Activated CD8-positive, alpha-beta T cell treated with anti-CD3 and anti-CD28 coated beads for 36 hours (primary cell): ENCODE measurements at regions not wholly inside any gene's neighbourhood (a gene's known extent, or its start where the extent isn't known, plus 50 kb on each side); places are given as distances from the start of the nearest gene placed in this dataset.

Experiments used
- ATAC-seq: fragments of 200-7000 bp; cut with Tn5 transposase; one replicate; pipeline ENCODE4 v1.10.0; 2021; ENCODE audit warnings: mild to moderate bottlenecking, moderate library complexity
- CTCF ChIA-PET: fragments of 350-600 bp; sonication (Branson Sonifier 250); formaldehyde crosslinking; loops from one replicate; lab custom pipeline; 2021; ENCODE audit warnings: antibody characterized with exemption; lab: Charles Lee
- POLR2A ChIA-PET: fragments of 350-600 bp; sonication (Branson Sonifier 250); formaldehyde crosslinking; loops from one replicate; lab custom pipeline; 2021; ENCODE audit warnings: antibody characterized with exemption; lab: Charles Lee
- DNase-seq: peaks from one replicate; pipeline ENCODE4 v3.0.0-alpha.2; 2020
- H3K27ac Mint-ChIP-seq: one replicate; pipeline ENCODE4 v1.8.0; 2021; ENCODE audit warnings: mild to moderate bottlenecking, mixed read lengths
- H3K27me3 Mint-ChIP-seq: one replicate; pipeline ENCODE4 v1.8.0; 2021; ENCODE audit warnings: mixed read lengths
- H3K36me3 Mint-ChIP-seq: one replicate; pipeline ENCODE4 v1.8.0; 2021; ENCODE audit warnings: low read depth, mixed read lengths
- H3K4me1 Mint-ChIP-seq: one replicate; pipeline ENCODE4 v1.8.0; 2021; ENCODE audit warnings: low read depth, mixed read lengths
- H3K4me3 Mint-ChIP-seq: one replicate; pipeline ENCODE4 v1.8.0; 2021; ENCODE audit warnings: mild to moderate bottlenecking, moderate library complexity, mixed read lengths
- H3K9me3 Mint-ChIP-seq: one replicate; pipeline ENCODE4 v1.8.0; 2021; ENCODE audit warnings: mixed read lengths
- intact Hi-C: fragments of 100-400 bp; cut with micrococcal nuclease; formaldehyde crosslinking; loops from one replicate; pipeline ENCODE4 v1.10.0; 2022
- TF ChIP-seq, protein P1 (sequence below): fragments of 200-600 bp; IDR thresholded peaks from one replicate; pipeline ENCODE4 v1.8.0; 2022; ENCODE audit warnings: antibody characterized with exemption, mild to moderate bottlenecking

GRCh38 chr18:53677480-53677879 lies 547.0 kb downstream of the MBD2 start:
- Mint-ChIP-seq H3K27me3 (no peaks in the 10 kb centered on the region), H3K9me3 (peaks cover 2% of the 10 kb centered on the region), H3K4me3 (no peak overlapping the region), H3K36me3 (no peaks in the 10 kb centered on the region), H3K4me1 (no peaks in the 10 kb centered on the region), H3K27ac (no peak overlapping the region)
- ChIA-PET CTCF (no interaction called here), POLR2A (no interaction called here)
- intact Hi-C loops, result no loop called here
- DNase-seq, result no peak
- ATAC-seq, result no peak
- TF ChIP-seq, protein P1, sequence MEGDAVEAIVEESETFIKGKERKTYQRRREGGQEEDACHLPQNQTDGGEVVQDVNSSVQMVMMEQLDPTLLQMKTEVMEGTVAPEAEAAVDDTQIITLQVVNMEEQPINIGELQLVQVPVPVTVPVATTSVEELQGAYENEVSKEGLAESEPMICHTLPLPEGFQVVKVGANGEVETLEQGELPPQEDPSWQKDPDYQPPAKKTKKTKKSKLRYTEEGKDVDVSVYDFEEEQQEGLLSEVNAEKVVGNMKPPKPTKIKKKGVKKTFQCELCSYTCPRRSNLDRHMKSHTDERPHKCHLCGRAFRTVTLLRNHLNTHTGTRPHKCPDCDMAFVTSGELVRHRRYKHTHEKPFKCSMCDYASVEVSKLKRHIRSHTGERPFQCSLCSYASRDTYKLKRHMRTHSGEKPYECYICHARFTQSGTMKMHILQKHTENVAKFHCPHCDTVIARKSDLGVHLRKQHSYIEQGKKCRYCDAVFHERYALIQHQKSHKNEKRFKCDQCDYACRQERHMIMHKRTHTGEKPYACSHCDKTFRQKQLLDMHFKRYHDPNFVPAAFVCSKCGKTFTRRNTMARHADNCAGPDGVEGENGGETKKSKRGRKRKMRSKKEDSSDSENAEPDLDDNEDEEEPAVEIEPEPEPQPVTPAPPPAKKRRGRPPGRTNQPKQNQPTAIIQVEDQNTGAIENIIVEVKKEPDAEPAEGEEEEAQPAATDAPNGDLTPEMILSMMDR, result no peak

- TF ChIP-seq, protein P1, result no peak
- Mint-ChIP-seq H3K27ac (no peak overlapping the region), H3K4me3 (no peak overlapping the region), H3K27me3 (no peaks in the 10 kb centered on the region), H3K4me1 (no peaks in the 10 kb centered on the region), H3K36me3 (no peaks in the 10 kb centered on the region), H3K9me3 (peaks cover 14% of the 10 kb centered on the region)
- ChIA-PET CTCF (no interaction called here), POLR2A (no interaction called here)
- ATAC-seq, result no peak
- DNase-seq, result no peak
- intact Hi-C loops, result no loop called here
These were observed 558.8 kb downstream of the MBD2 start for GRCh38 chr18:53665701-53666100.

DNA sequence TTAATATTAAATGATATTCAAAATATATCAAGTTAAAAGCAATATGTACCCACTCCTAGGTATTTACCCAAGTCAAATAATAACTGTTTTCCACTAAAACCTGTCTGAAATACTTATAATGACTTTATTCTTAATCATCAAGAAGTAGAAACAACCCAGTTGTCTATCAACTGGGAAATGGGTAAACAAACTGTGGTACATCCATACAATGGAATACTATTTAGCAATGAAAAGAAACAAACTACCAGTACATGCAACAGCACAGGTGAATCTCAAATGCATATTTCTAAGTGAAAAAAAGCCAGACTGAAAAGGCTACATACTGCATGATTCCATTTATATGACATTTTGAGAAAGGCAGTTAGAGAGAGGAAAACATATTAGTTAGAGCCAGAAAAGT lies 559.9 kb downstream of the MBD2 start:
- Mint-ChIP-seq H3K4me1 (no peaks in the 10 kb centered on the region), H3K9me3 (peaks cover 11% of the 10 kb centered on the region), H3K27ac (no peak overlapping the region), H3K4me3 (no peak overlapping the region), H3K36me3 (no peaks in the 10 kb centered on the region), H3K27me3 (no peaks in the 10 kb centered on the region)
- ChIA-PET POLR2A (no interaction called here), CTCF (no interaction called here)
- TF ChIP-seq, protein P1, result no peak
- ATAC-seq (no peak), DNase-seq (no peak)
- intact Hi-C loops, result no loop called here

- DNase-seq (no peak), ATAC-seq (no peak)
- no peak overlapping the region for H3K4me3 Mint-ChIP-seq
- H3K27ac Mint-ChIP-seq, result no peak overlapping the region
- TF ChIP-seq, protein P1, result no peak
- ChIA-PET POLR2A (no interaction called here), CTCF (no interaction called here)
- H3K36me3 Mint-ChIP-seq, result no peaks in the 10 kb centered on the region
- no peaks in the 10 kb centered on the region for H3K4me1 Mint-ChIP-seq
- no peaks in the 10 kb centered on the region for H3K27me3 Mint-ChIP-seq
- intact Hi-C loops, result no loop called here
- peaks cover 14% of the 10 kb centered on the region for H3K9me3 Mint-ChIP-seq
These were observed 564.2 kb downstream of the MBD2 start for GRCh38 chr18:53660306-53660705.

GRCh38 chr18:53657257-53657656 lies 567.2 kb downstream of the MBD2 start:
- TF ChIP-seq, protein P1, result no peak
- Mint-ChIP-seq H3K27ac (no peak overlapping the region), H3K4me3 (no peak overlapping the region), H3K27me3 (no peaks in the 10 kb centered on the region), H3K9me3 (peaks cover 8% of the 10 kb centered on the region), H3K36me3 (no peaks in the 10 kb centered on the region), H3K4me1 (no peaks in the 10 kb centered on the region)
- ChIA-PET CTCF (no interaction called here), POLR2A (no interaction called here)
- DNase-seq (no peak), ATAC-seq (no peak)
- intact Hi-C loops, result no loop called here
